Smooth muscle cell (in vitro differentiated cells): ENCODE measurements at regions not wholly inside any gene's neighbourhood (a gene's known extent, or its start where the extent isn't known, plus 50 kb on each side); places are given as distances from the start of the nearest gene placed in this dataset.

ENCODE experiments used
- DNase-seq: peaks from one replicate; lab custom pipeline; 2025; ENCODE audit not compliant: unreplicated experiment; lab: John Stamatoyannopoulos, UW
- H2AFZ ChIP-seq: fragments of 200-600 bp; sonication (generic); 2 replicates; pipeline ENCODE4 v1.6.0; 2016; ENCODE audit warnings: antibody characterized with exemption, low read depth, mild to moderate bottlenecking
- H3F3A ChIP-seq: fragments of 200-600 bp; sonication (generic); 2 replicates; pipeline ENCODE4 v1.6.0; 2017; ENCODE audit warnings: antibody characterized with exemption, low read depth
- H3K27ac ChIP-seq: fragments of 200-600 bp; sonication (generic); 2 replicates; pipeline ENCODE4 v1.5.1; 2016; ENCODE audit warnings: low read depth, mild to moderate bottlenecking
- H3K27me3 ChIP-seq: fragments of 200-600 bp; sonication (generic); 2 replicates; pipeline ENCODE4 v1.6.1; 2016; ENCODE audit warnings: low read depth, mild to moderate bottlenecking
- H3K36me3 ChIP-seq: fragments of 200-600 bp; sonication (generic); 2 replicates; pipeline ENCODE4 v1.5.1; 2016; ENCODE audit warnings: low read depth
- H3K4me1 ChIP-seq: fragments of 200-600 bp; sonication (generic); 2 replicates; pipeline ENCODE4 v1.5.1; 2016; ENCODE audit warnings: low read depth
- H3K4me2 ChIP-seq: fragments of 200-600 bp; sonication (generic); 2 replicates; pipeline ENCODE4 v1.6.0; 2016; ENCODE audit warnings: mild to moderate bottlenecking
- H3K4me3 ChIP-seq: fragments of 200-600 bp; sonication (generic); 2 replicates; pipeline ENCODE4 v1.5.1; 2016; ENCODE audit warnings: mild to moderate bottlenecking
- H3K79me2 ChIP-seq: fragments of 200-600 bp; sonication (generic); 2 replicates; pipeline ENCODE4 v1.6.0; 2016; ENCODE audit warnings: low read depth, mild to moderate bottlenecking
- H3K9ac ChIP-seq: fragments of 200-600 bp; sonication (generic); 2 replicates; pipeline ENCODE4 v1.6.0; 2016; ENCODE audit warnings: low read depth
- H3K9me3 ChIP-seq: fragments of 200-600 bp; sonication (generic); replicated peaks from 2 replicates; pipeline ENCODE4 v1.5.1; 2016; ENCODE audit warnings: low read depth
- H4K20me1 ChIP-seq: fragments of 200-600 bp; sonication (generic); 2 replicates; pipeline ENCODE4 v1.6.0; 2016; ENCODE audit warnings: low read depth
- WGBS: methylation state at CpG from one replicate; pipeline ENCODE4 v1.1.7; 2016; ENCODE audit warnings: low lambda C conversion rate; 5-methylcytosine and 5-hydroxymethylcytosine counted together
- TF ChIP-seq, protein P1 (sequence below): fragments of 200-600 bp; sonication (generic); IDR thresholded peaks from 2 replicates; pipeline ENCODE4 v1.5.1; 2017; ENCODE audit warnings: borderline replicate concordance, mild to moderate bottlenecking, antibody characterized with exemption; ENCODE audit not compliant: insufficient read depth, poor library complexity, severe bottlenecking

DNA sequence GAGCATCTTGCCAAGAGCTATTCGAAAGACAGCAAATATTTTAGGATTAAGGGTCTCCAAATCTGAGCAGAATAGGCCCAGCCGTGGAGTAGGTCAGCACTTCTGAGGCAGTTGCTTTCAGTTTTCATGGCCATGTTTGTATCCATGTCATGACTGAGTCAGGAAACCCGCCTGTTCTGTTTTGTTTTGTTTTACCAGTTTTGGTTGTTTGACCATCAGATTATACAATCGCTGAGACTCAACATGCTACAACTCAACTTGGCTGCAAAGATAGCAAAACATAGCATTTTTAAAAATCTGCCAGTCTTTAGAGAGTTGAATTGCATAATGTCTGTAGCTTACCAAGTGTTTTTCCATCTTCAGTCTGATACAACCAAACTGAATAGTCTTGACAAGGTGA lies 185.1 kb upstream of the ZNF462 start:
- Histone ChIP-seq H3F3A (no peaks in the 10 kb centered on the region), H3K27me3 (no peaks in the 10 kb centered on the region), H3K4me1 (no peaks in the 10 kb centered on the region), H3K4me3 (no peak overlapping the region), H3K79me2 (no peaks in the 10 kb centered on the region), H2AFZ (peak overlapping the region; percentile 17), H3K36me3 (no peaks in the 10 kb centered on the region), H3K9me3 (no peaks in the 10 kb centered on the region), H3K9ac (no peak overlapping the region), H4K20me1 (no peaks in the 10 kb centered on the region), H3K4me2 (no peak overlapping the region), H3K27ac (no peak overlapping the region)
- no peak for DNase-seq
- 75% methylated on average over 4 of the region's 4 CpGs for WGBS
- TF ChIP-seq, protein P1, sequence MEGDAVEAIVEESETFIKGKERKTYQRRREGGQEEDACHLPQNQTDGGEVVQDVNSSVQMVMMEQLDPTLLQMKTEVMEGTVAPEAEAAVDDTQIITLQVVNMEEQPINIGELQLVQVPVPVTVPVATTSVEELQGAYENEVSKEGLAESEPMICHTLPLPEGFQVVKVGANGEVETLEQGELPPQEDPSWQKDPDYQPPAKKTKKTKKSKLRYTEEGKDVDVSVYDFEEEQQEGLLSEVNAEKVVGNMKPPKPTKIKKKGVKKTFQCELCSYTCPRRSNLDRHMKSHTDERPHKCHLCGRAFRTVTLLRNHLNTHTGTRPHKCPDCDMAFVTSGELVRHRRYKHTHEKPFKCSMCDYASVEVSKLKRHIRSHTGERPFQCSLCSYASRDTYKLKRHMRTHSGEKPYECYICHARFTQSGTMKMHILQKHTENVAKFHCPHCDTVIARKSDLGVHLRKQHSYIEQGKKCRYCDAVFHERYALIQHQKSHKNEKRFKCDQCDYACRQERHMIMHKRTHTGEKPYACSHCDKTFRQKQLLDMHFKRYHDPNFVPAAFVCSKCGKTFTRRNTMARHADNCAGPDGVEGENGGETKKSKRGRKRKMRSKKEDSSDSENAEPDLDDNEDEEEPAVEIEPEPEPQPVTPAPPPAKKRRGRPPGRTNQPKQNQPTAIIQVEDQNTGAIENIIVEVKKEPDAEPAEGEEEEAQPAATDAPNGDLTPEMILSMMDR: no peak

DNA sequence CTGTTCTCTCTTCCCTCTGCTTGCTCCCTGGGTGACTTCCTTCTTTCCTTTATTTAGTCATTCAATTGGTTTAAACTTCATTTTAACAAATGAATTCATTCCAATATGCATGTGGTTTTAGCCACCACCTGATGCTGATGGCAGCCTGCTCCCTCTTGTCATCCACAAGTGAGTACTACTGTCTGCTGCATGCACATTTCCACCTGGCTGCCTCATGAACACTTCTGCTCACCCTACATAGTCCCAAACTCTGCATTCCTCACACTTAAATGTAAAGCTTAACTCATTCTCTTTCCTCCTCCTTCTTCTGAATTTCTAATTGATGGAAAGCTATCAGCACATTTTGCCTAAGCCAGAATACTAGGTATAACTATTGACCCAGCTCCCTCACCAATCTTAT lies 184.7 kb upstream of the ZNF462 start:
- Histone ChIP-seq H3K79me2 (no peaks in the 10 kb centered on the region), H3K4me3 (no peak overlapping the region), H3K27ac (no peak overlapping the region), H2AFZ (peak overlapping the region; percentile 17), H3K36me3 (no peaks in the 10 kb centered on the region), H4K20me1 (no peaks in the 10 kb centered on the region), H3K9ac (no peak overlapping the region), H3K4me2 (no peak overlapping the region), H3K9me3 (no peaks in the 10 kb centered on the region), H3K27me3 (no peaks in the 10 kb centered on the region), H3K4me1 (no peaks in the 10 kb centered on the region), H3F3A (no peaks in the 10 kb centered on the region)
- TF ChIP-seq, protein P1: no peak
- DNase-seq: no peak

DNA sequence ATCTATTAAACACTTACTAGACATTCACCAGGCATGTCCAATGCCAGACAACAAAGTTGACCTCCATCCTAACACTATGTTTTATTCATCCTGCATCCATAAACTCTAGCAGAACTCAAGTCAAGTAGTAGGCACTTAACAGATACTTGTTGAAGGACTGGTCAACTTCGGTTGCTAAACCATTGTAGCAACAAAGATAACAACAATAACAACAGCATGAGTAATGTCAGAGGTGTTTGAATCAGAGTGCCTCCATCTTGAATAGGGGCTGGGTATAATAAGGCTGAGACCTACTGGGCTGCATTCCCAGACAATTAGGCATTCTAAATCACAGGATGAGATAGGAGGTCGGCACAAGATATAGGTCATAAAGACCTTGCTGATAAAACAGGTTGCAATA lies 180.5 kb upstream of the ZNF462 start:
- H3K9ac ChIP-seq: no peak overlapping the region
- no peaks in the 10 kb centered on the region for H3K27me3 ChIP-seq
- H2AFZ ChIP-seq: no peak overlapping the region
- no peak overlapping the region for H3K4me2 ChIP-seq
- no peaks in the 10 kb centered on the region for H3K36me3 ChIP-seq
- H3F3A ChIP-seq: no peaks in the 10 kb centered on the region
- H3K79me2 ChIP-seq: no peaks in the 10 kb centered on the region
- H3K27ac ChIP-seq: peak overlapping the region; percentile 54
- H3K9me3 ChIP-seq: no peaks in the 10 kb centered on the region
- H3K4me3 ChIP-seq: no peak overlapping the region
- 8% methylated on average over 2 of the region's 2 CpGs for WGBS
- no peaks in the 10 kb centered on the region for H4K20me1 ChIP-seq
- TF ChIP-seq, protein P1: no peak
- no peaks in the 10 kb centered on the region for H3K4me1 ChIP-seq
- DNase-seq: no peak

DNA sequence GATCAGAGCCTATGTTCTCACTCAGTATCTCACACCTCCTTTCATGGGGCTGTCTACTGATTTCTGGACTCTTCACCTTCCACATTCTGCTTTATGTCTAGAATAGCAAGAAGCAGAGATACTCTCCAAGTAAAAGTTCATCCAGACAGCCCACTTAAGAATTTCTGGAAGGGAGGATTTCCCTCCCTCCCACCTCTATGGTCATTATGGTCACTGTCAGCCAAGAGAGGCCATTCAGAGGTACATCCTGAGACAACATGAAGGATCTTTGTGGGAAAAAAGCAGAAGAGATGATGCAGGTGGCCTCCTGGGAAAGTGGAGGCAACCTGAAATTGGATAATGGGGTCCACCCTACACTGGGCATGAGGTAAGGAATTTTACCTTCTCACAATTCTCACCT lies 179.5 kb upstream of the ZNF462 start:
- TF ChIP-seq, protein P1: no peak
- no peak overlapping the region for H3K9ac ChIP-seq

More for the DNA sequence above, 179.5 kb upstream of the ZNF462 start:
- Histone ChIP-seq H3F3A (no peaks in the 10 kb centered on the region), H3K27ac (no peak overlapping the region), H3K79me2 (no peaks in the 10 kb centered on the region), H3K4me2 (no peak overlapping the region), H3K4me1 (no peaks in the 10 kb centered on the region), H3K27me3 (no peaks in the 10 kb centered on the region), H3K9me3 (no peaks in the 10 kb centered on the region), H4K20me1 (no peaks in the 10 kb centered on the region), H3K36me3 (no peaks in the 10 kb centered on the region), H2AFZ (no peak overlapping the region), H3K4me3 (no peak overlapping the region)
- no peak for DNase-seq
